ENCODE measurements at regions not wholly inside any gene's neighbourhood (a gene's known extent, or its start where the extent isn't known, plus 50 kb on each side); places are given as distances from the start of the nearest gene placed in this dataset.
A peak's percentile ranks its signal among the peaks of the same experiment; 100 is the strongest.

DNA sequence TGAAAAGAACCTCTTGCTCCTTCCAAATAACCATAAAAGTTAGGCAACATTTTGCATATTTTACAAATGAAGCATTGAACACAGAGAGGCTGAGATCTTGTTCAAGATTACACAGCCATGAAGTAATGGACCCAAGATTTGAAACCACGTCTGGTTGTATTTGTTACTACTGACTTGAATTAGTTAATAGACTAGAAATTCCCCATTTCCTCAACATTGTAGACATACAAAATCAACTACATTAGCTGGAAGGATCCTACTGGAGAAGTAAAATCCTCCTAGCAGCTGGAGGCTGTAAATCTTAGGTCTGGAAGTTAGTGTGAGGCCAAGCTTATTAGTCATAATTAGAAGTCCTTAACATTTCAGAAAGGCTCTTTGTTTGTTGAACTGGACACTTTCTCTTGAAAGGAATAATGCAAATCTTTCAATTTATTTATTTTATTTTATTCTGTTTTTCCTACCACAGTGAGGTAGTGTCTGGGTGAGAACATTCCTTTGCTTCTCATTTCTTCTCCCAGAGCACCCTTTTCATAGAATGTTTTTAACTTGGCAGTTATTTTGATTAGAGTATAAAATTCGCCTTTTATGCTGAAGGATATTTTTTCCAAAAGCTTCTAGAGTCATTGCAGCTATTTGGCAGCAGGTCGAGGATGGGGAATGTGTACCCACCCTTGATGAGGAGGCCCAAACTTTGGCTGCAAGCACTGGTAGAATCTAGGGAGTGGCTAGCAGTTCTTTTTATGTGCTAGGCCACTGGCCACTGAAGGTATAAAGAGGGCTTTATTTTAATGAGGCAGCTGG lies 62.0 kb upstream of the CLNK start:
- Histone ChIP-seq H3K4me3 (ENCODE audit: low read length in 3 of 3) (no peak overlapping the region), H3K9me3 (ENCODE audit: control insufficient read depth in 3 of 3, low read length in 3 of 3) (no peaks in the 10 kb centered on the region), H3K9ac (ENCODE audit: low read depth in 1 of 3, low read length in 3 of 3) (no peak overlapping the region), H3K36me3 (ENCODE audit: control insufficient read depth in 3 of 3, insufficient read depth in 3 of 3, low read length in 3 of 3) (no peaks in the 10 kb centered on the region), H3K27ac (ENCODE audit: low read depth, low read length) (peak overlapping the region; percentile 9), H3K4me1 (ENCODE audit: control insufficient read depth in 3 of 3, insufficient read depth in 3 of 3, low read length in 3 of 3) (no peaks in the 10 kb centered on the region), H3K27me3 (ENCODE audit: control insufficient read depth in 3 of 3, insufficient read depth in 3 of 3, low read length in 3 of 3) (no peaks in the 10 kb centered on the region)

DNA sequence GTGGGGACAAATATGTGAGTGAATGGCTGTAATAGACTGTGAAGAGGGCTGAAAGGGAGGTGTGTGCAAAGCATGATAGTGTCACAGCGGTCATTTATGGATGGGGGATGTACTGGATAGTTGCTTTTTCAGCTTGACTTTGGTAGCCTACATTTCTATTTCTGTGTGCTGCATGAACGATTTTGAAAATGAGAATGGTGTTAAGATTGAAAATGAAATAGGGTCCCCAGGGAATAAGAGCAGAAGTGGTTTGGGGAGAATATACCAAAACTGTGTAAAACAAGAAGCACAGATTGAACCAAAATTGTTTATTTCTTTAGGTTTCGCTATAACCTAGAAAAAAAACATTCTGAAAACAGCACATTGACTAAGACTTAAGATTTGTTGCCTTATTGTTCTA lies 58.8 kb upstream of the CLNK start:
- H3K27ac ChIP-seq (ENCODE audit: low read depth, low read length): no peak overlapping the region
- no peaks in the 10 kb centered on the region for H3K36me3 ChIP-seq (ENCODE audit: control insufficient read depth in 3 of 3, insufficient read depth in 3 of 3, low read length in 3 of 3)
- no peak overlapping the region for H3K4me3 ChIP-seq (ENCODE audit: low read length in 3 of 3)
- H3K9ac ChIP-seq (ENCODE audit: low read depth in 1 of 3, low read length in 3 of 3): no peak overlapping the region
- no peaks in the 10 kb centered on the region for H3K27me3 ChIP-seq (ENCODE audit: control insufficient read depth in 3 of 3, insufficient read depth in 3 of 3, low read length in 3 of 3)
- no peaks in the 10 kb centered on the region for H3K9me3 ChIP-seq (ENCODE audit: control insufficient read depth in 3 of 3, low read length in 3 of 3)
- no peaks in the 10 kb centered on the region for H3K4me1 ChIP-seq (ENCODE audit: control insufficient read depth in 3 of 3, insufficient read depth in 3 of 3, low read length in 3 of 3)

DNA sequence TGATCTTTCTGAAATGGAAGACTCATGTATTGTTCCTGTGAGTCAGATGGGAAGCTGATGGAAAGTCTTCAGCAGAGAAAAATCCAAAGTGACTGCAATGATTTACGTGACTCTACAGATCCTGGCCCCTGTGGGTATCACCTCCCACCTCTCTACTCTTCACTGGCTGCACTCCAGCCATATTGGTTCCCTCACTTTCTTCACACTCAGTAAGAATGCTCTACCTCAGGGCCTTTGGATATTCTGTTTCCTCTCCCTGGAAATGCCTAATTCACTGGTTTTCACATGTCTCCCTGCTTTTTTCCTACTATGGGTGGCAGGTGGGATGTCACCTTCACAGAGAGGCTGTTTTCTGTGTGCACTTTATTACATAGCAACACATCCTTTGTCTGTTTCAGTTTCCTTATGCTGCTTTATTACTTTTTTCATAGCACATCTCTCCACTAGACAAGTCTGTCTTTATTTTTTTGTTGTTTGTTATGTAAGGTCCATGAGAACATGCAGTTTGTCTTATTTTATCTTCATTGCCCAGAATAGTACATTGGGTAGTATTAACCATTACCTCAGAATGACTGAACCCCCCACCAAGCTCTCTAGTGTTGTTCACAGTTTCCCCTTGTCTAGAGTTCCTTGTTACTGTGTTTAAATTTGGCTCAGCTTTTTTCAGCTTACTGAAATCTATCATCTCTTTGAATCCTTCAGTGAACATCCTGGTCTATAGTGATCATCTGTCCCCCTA lies 57.6 kb upstream of the CLNK start:
- no peaks in the 10 kb centered on the region for H3K27me3 ChIP-seq (ENCODE audit: control insufficient read depth in 3 of 3, insufficient read depth in 3 of 3, low read length in 3 of 3)
- H3K4me1 ChIP-seq (ENCODE audit: control insufficient read depth in 3 of 3, insufficient read depth in 3 of 3, low read length in 3 of 3): no peaks in the 10 kb centered on the region
- no peak overlapping the region for H3K9ac ChIP-seq (ENCODE audit: low read depth in 1 of 3, low read length in 3 of 3)

DNA sequence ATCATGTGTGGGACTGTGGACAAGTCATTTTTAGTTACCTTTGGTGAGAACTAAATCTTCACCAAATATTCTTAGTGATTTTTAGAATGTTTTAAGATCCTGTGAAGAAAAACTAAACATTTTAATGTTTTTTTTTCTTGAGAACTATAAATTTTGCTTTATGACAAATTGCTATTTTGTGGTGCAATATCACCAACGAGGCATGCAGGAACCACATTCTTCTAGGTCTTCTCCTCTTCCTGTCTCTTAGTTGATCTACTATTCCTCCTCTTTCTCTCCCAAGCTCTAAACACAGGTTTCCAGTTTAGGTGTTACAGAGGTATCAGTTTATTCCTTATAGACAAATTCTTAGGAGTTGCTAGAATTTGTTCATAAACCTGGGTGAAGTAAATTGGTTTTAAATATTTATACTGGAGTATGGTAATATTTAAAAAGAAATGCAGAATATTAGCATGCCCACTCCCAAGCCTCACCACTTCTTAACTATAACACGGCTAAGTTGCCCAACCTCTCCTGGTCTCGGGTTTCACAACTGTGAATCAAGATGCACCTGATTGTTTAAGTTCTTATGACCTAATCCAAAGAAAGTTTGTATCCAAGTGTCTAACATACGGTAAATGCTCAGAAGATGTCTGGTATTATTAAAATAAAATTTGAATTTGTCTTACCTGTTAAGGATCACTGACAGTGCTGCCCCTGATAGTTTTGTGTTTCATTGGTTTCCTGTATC lies 56.5 kb upstream of the CLNK start:
- H3K4me1 ChIP-seq (ENCODE audit: control insufficient read depth in 3 of 3, insufficient read depth in 3 of 3, low read length in 3 of 3): no peaks in the 10 kb centered on the region
- no peak overlapping the region for H3K27ac ChIP-seq (ENCODE audit: low read depth, low read length)
- H3K9ac ChIP-seq (ENCODE audit: low read depth in 1 of 3, low read length in 3 of 3): no peak overlapping the region
- no peaks in the 10 kb centered on the region for H3K27me3 ChIP-seq (ENCODE audit: control insufficient read depth in 3 of 3, insufficient read depth in 3 of 3, low read length in 3 of 3)
- no peak overlapping the region for H3K4me3 ChIP-seq (ENCODE audit: low read length in 3 of 3)
- no peaks in the 10 kb centered on the region for H3K9me3 ChIP-seq (ENCODE audit: control insufficient read depth in 3 of 3, low read length in 3 of 3)
- H3K36me3 ChIP-seq (ENCODE audit: control insufficient read depth in 3 of 3, insufficient read depth in 3 of 3, low read length in 3 of 3): no peaks in the 10 kb centered on the region

More for the DNA sequence above, 57.6 kb upstream of the CLNK start:
- H3K27ac ChIP-seq (ENCODE audit: low read depth, low read length): no peak overlapping the region
- no peaks in the 10 kb centered on the region for H3K36me3 ChIP-seq (ENCODE audit: control insufficient read depth in 3 of 3, insufficient read depth in 3 of 3, low read length in 3 of 3)
- no peaks in the 10 kb centered on the region for H3K9me3 ChIP-seq (ENCODE audit: control insufficient read depth in 3 of 3, low read length in 3 of 3)
- no peak overlapping the region for H3K4me3 ChIP-seq (ENCODE audit: low read length in 3 of 3)

DNA sequence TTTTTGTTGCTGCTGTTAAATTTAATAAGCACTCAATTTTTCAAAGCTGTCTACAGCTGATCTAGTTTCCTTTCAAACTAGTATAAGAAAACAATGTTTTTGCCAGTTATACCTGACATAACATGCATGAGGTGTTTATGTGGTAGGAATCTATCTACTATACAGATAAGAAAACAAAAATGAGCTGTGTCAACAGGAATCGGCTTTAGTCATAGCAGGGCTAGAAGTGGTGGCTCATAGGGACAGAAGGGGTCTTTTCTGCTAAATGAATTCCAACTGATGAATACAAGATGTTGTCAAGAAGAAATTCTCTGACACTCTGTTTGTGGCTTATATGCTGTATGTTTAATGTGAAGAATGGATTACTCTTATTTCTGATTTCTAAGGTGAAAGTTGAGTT lies 55.7 kb upstream of the CLNK start:
- Histone ChIP-seq H3K4me3 (ENCODE audit: low read length in 3 of 3) (no peak overlapping the region), H3K27me3 (ENCODE audit: control insufficient read depth in 3 of 3, insufficient read depth in 3 of 3, low read length in 3 of 3) (no peaks in the 10 kb centered on the region), H3K4me1 (ENCODE audit: control insufficient read depth in 3 of 3, insufficient read depth in 3 of 3, low read length in 3 of 3) (no peaks in the 10 kb centered on the region), H3K9me3 (ENCODE audit: control insufficient read depth in 3 of 3, low read length in 3 of 3) (no peaks in the 10 kb centered on the region), H3K36me3 (ENCODE audit: control insufficient read depth in 3 of 3, insufficient read depth in 3 of 3, low read length in 3 of 3) (no peaks in the 10 kb centered on the region), H3K27ac (ENCODE audit: low read depth, low read length) (no peak overlapping the region), H3K9ac (ENCODE audit: low read depth in 1 of 3, low read length in 3 of 3) (no peak overlapping the region)

DNA sequence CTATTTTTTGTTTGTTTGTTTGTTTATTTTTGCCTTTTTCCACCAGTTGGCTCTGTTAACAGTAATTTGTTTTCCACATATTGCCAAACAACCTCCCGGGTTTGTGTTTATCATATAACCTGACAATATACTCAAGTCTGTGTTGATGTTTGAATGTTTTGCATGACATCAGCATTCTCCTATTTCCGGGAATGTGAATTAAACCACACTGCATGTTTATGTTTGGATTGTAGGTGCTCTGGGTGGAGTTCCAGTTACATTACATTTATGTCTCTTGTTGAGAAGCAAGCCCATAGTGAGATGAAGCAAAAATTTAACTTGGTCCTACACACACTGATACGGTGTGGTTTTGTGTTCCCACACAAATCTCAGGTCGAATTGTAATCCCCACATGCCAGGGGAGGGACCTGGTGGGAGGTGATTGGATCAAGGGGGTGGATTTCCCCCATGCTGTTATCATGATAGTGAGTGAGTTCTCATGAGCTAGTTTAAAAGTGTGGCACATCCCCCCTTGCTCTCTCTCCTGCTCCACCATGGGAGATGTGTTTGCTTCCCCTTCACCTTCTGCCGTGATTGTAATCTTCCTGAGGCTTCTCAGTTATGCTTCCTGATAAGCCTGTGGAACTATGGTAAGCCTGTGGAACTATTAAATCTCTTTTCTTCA lies 54.4 kb upstream of the CLNK start:
- Histone ChIP-seq H3K27me3 (ENCODE audit: control insufficient read depth in 3 of 3, insufficient read depth in 3 of 3, low read length in 3 of 3) (no peaks in the 10 kb centered on the region), H3K27ac (ENCODE audit: low read depth, low read length) (no peak overlapping the region), H3K9ac (ENCODE audit: low read depth in 1 of 3, low read length in 3 of 3) (no peak overlapping the region), H3K4me3 (ENCODE audit: low read length in 3 of 3) (no peak overlapping the region), H3K4me1 (ENCODE audit: control insufficient read depth in 3 of 3, insufficient read depth in 3 of 3, low read length in 3 of 3) (no peaks in the 10 kb centered on the region), H3K9me3 (ENCODE audit: control insufficient read depth in 3 of 3, low read length in 3 of 3) (no peaks in the 10 kb centered on the region), H3K36me3 (ENCODE audit: control insufficient read depth in 3 of 3, insufficient read depth in 3 of 3, low read length in 3 of 3) (no peaks in the 10 kb centered on the region)

DNA sequence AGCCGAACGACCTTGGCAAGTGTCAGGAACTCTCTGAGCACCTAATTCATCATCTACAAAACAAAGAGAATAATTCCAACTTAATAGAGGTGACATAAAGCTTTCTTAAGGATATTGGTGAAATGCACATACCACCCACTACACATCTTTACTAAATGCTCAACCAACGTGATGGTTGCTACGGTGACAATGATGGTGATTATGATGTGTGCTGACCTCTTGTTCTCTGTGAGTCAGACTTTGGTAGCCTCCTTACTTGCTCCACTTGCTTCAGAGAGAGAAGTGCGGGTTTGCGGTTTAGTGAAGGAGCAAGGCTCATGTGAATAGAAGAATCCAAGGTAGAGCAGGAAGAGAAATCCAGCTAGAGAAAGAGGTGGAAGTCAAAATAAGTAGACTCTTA lies 52.8 kb upstream of the CLNK start:
- Histone ChIP-seq H3K9me3 (ENCODE audit: control insufficient read depth in 3 of 3, low read length in 3 of 3) (no peaks in the 10 kb centered on the region), H3K4me3 (ENCODE audit: low read length in 3 of 3) (no peak overlapping the region), H3K9ac (ENCODE audit: low read depth in 1 of 3, low read length in 3 of 3) (no peak overlapping the region), H3K36me3 (ENCODE audit: control insufficient read depth in 3 of 3, insufficient read depth in 3 of 3, low read length in 3 of 3) (no peaks in the 10 kb centered on the region), H3K4me1 (ENCODE audit: control insufficient read depth in 3 of 3, insufficient read depth in 3 of 3, low read length in 3 of 3) (no peaks in the 10 kb centered on the region), H3K27me3 (ENCODE audit: control insufficient read depth in 3 of 3, insufficient read depth in 3 of 3, low read length in 3 of 3) (no peaks in the 10 kb centered on the region), H3K27ac (ENCODE audit: low read depth, low read length) (no peak overlapping the region)

DNA sequence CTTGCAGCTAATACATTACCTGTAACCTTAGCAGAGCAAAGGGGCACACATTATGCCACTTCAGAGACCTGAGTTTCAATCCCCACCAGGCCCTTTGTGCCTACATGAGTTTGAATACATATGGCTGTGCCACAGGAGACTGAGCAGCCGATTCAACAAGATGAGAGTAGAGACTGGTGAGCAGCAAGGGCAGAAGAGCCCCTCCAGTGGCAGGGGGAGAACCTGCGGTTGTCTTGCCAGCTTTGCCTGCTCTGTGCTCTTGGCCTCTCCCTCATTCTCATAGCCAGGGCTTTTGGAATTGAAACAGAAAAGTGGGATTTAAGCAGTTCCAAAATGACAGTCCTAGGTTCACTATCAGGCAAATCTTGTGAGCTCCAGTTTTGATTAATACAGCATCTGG lies 52.3 kb upstream of the CLNK start:
- no peaks in the 10 kb centered on the region for H3K27me3 ChIP-seq (ENCODE audit: control insufficient read depth in 3 of 3, insufficient read depth in 3 of 3, low read length in 3 of 3)
- no peak overlapping the region for H3K4me3 ChIP-seq (ENCODE audit: low read length in 3 of 3)
- H3K27ac ChIP-seq (ENCODE audit: low read depth, low read length): no peak overlapping the region
- H3K4me1 ChIP-seq (ENCODE audit: control insufficient read depth in 3 of 3, insufficient read depth in 3 of 3, low read length in 3 of 3): no peaks in the 10 kb centered on the region
- no peak overlapping the region for H3K9ac ChIP-seq (ENCODE audit: low read depth in 1 of 3, low read length in 3 of 3)
- H3K36me3 ChIP-seq (ENCODE audit: control insufficient read depth in 3 of 3, insufficient read depth in 3 of 3, low read length in 3 of 3): no peaks in the 10 kb centered on the region
- no peaks in the 10 kb centered on the region for H3K9me3 ChIP-seq (ENCODE audit: control insufficient read depth in 3 of 3, low read length in 3 of 3)

DNA sequence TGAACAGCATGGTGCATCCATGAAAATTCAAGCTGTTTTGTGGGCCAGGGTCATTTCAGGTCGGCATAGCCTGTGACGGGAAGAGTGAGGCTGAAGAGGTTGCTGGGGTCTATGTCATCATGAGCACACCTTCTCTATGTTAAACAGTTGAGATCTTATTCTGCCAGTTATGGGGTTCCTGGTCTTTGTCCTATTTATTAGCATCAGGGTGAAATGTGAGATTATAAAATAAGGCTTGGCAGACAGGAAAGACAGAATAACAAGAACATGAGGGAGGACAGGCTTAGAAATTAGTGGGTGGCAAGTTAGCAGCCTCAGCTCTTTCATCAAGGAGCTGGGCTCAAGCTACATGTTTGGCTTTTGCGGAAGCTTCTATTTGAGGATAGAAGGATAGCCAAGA lies 51.7 kb upstream of the CLNK start:
- H3K9ac ChIP-seq (ENCODE audit: low read depth in 1 of 3, low read length in 3 of 3): no peak overlapping the region
- no peak overlapping the region for H3K4me3 ChIP-seq (ENCODE audit: low read length in 3 of 3)
- H3K4me1 ChIP-seq (ENCODE audit: control insufficient read depth in 3 of 3, insufficient read depth in 3 of 3, low read length in 3 of 3): no peaks in the 10 kb centered on the region
- H3K27ac ChIP-seq (ENCODE audit: low read depth, low read length): no peak overlapping the region
- no peaks in the 10 kb centered on the region for H3K9me3 ChIP-seq (ENCODE audit: control insufficient read depth in 3 of 3, low read length in 3 of 3)
- no peaks in the 10 kb centered on the region for H3K27me3 ChIP-seq (ENCODE audit: control insufficient read depth in 3 of 3, insufficient read depth in 3 of 3, low read length in 3 of 3)
- H3K36me3 ChIP-seq (ENCODE audit: control insufficient read depth in 3 of 3, insufficient read depth in 3 of 3, low read length in 3 of 3): no peaks in the 10 kb centered on the region

Measured in skeletal muscle tissue (tissue), 3 donors.